Neural progenitor cell (in vitro differentiated cells): ENCODE measurements at regions not wholly inside any gene's neighbourhood (a gene's known extent, or its start where the extent isn't known, plus 50 kb on each side); places are given as distances from the start of the nearest gene placed in this dataset.

ENCODE experiments used
- DNase-seq: peaks from one replicate; pipeline ENCODE4 v3.0.0-alpha.2; 2016; ENCODE audit warnings: low spot score
- H2AFZ ChIP-seq: fragments of 200-600 bp; sonication (generic); replicated peaks from 2 replicates; pipeline ENCODE4 v1.6.1; 2016; ENCODE audit warnings: antibody characterized with exemption
- H3F3A ChIP-seq: fragments of 200-600 bp; sonication (generic); 2 replicates; pipeline ENCODE4 v1.6.1; 2016; ENCODE audit warnings: antibody characterized with exemption, low read depth
- H3K27ac ChIP-seq: fragments of 200-600 bp; sonication (generic); 2 replicates; pipeline ENCODE4 v1.5.1; 2016; ENCODE audit warnings: mild to moderate bottlenecking
- H3K27me3 ChIP-seq: fragments of 200-600 bp; sonication (generic); 2 replicates; pipeline ENCODE4 v1.6.1; 2016; ENCODE audit warnings: mild to moderate bottlenecking, moderate library complexity
- H3K36me3 ChIP-seq: fragments of 200-600 bp; sonication (generic); 2 replicates; pipeline ENCODE4 v1.5.1; 2016
- H3K4me1 ChIP-seq: fragments of 200-600 bp; sonication (generic); 2 replicates; pipeline ENCODE4 v1.6.1; 2016; ENCODE audit warnings: mixed run types
- H3K4me2 ChIP-seq: fragments of 200-600 bp; sonication (generic); 2 replicates; pipeline ENCODE4 v1.6.1; 2016
- H3K4me3 ChIP-seq: fragments of 200-600 bp; sonication (generic); 2 replicates; pipeline ENCODE4 v1.5.1; 2016
- H3K79me2 ChIP-seq: fragments of 200-600 bp; sonication (generic); 2 replicates; pipeline ENCODE4 v1.6.1; 2016; ENCODE audit warnings: low read depth
- H3K9ac ChIP-seq: fragments of 200-600 bp; sonication (generic); 2 replicates; pipeline ENCODE4 v1.6.1; 2016
- H3K9me3 ChIP-seq: fragments of 200-600 bp; sonication (generic); 2 replicates; pipeline ENCODE4 v1.5.1; 2016; ENCODE audit warnings: low read depth
- H4K20me1 ChIP-seq: fragments of 200-600 bp; sonication (generic); 2 replicates; pipeline ENCODE4 v1.6.1; 2016; ENCODE audit warnings: low read depth
- H3K27ac Mint-ChIP-seq: 3 replicates; pipeline ENCODE4 v1.8.0; 2021; ENCODE audit warnings: mixed read lengths
- H3K27me3 Mint-ChIP-seq: 2 replicates; pipeline ENCODE4 v1.8.0; 2022; ENCODE audit warnings: low read depth, mild to moderate bottlenecking, inconsistent platforms, moderate library complexity, mixed read lengths; ENCODE audit not compliant: insufficient read depth
- H3K36me3 Mint-ChIP-seq: 3 replicates; pipeline ENCODE4 v1.8.0; 2021; ENCODE audit warnings: mixed read lengths
- H3K4me1 Mint-ChIP-seq: 3 replicates; pipeline ENCODE4 v1.8.0; 2021; ENCODE audit warnings: mixed read lengths
- H3K4me3 Mint-ChIP-seq: 3 replicates; pipeline ENCODE4 v1.8.0; 2021; ENCODE audit warnings: mild to moderate bottlenecking, moderate library complexity, mixed read lengths
- H3K9me3 Mint-ChIP-seq: 3 replicates; pipeline ENCODE4 v1.8.0; 2020; ENCODE audit warnings: mixed read lengths
- EZH2 ChIP-seq: fragments of 200-600 bp; sonication (generic); IDR thresholded peaks from 2 replicates; pipeline ENCODE4 v1.6.1; 2017; ENCODE audit warnings: antibody characterized with exemption, mild to moderate bottlenecking, moderate library complexity
- EZH2phosphoT487 ChIP-seq: fragments of 200-600 bp; sonication (generic); IDR thresholded peaks from 2 replicates; pipeline ENCODE4 v1.6.1; 2017; ENCODE audit warnings: antibody characterized with exemption
- TF ChIP-seq, protein P1 (sequence below): fragments of 200-600 bp; sonication (generic); IDR thresholded peaks from 2 replicates; pipeline ENCODE4 v1.5.1; 2017; ENCODE audit warnings: antibody characterized with exemption, mild to moderate bottlenecking

DNA sequence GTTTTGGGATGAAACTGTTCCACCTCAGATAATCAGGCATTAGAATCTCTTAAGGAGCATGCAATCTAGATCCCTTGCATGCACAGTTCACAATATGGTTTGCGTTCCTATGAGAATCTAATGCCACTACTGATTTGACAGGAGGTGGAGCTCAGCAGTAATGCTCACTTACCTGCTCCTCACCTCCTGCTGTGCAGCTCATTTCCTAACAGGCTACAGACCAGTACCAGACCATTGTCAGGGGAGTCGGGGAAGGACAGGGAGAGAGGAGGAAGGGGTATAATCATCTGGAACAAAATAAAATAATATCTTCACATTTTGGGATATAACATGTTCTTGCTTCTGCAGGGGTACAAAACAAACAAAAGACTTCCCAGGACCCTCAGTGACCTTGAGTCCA is 532.0 kb upstream of the FSHR start:
- Histone ChIP-seq H4K20me1 (no peaks in the 10 kb centered on the region), H3K36me3 (no peaks in the 10 kb centered on the region), H3K9me3 (no peaks in the 10 kb centered on the region), H3K4me3 (no peak overlapping the region), H3K9ac (no peak overlapping the region), H3K4me2 (no peak overlapping the region), H3K79me2 (no peaks in the 10 kb centered on the region), H3K4me1 (no peaks in the 10 kb centered on the region), H2AFZ (no peak overlapping the region), H3K27me3 (no peaks in the 10 kb centered on the region), H3F3A (no peaks in the 10 kb centered on the region), H3K27ac (no peak overlapping the region)
- no peak for DNase-seq
- no peaks in the 10 kb centered on the region for H3K36me3 Mint-ChIP-seq
- no peak overlapping the region for H3K27ac Mint-ChIP-seq
- H3K4me1 Mint-ChIP-seq = no peaks in the 10 kb centered on the region
- no peak overlapping the region for H3K4me3 Mint-ChIP-seq
- no peaks in the 10 kb centered on the region for H3K27me3 Mint-ChIP-seq
- no peaks in the 10 kb centered on the region for H3K9me3 Mint-ChIP-seq
- TF ChIP-seq, protein P1, sequence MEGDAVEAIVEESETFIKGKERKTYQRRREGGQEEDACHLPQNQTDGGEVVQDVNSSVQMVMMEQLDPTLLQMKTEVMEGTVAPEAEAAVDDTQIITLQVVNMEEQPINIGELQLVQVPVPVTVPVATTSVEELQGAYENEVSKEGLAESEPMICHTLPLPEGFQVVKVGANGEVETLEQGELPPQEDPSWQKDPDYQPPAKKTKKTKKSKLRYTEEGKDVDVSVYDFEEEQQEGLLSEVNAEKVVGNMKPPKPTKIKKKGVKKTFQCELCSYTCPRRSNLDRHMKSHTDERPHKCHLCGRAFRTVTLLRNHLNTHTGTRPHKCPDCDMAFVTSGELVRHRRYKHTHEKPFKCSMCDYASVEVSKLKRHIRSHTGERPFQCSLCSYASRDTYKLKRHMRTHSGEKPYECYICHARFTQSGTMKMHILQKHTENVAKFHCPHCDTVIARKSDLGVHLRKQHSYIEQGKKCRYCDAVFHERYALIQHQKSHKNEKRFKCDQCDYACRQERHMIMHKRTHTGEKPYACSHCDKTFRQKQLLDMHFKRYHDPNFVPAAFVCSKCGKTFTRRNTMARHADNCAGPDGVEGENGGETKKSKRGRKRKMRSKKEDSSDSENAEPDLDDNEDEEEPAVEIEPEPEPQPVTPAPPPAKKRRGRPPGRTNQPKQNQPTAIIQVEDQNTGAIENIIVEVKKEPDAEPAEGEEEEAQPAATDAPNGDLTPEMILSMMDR = no peak
- TF ChIP-seq EZH2 (no peak), EZH2phosphoT487 (no peak)

DNA sequence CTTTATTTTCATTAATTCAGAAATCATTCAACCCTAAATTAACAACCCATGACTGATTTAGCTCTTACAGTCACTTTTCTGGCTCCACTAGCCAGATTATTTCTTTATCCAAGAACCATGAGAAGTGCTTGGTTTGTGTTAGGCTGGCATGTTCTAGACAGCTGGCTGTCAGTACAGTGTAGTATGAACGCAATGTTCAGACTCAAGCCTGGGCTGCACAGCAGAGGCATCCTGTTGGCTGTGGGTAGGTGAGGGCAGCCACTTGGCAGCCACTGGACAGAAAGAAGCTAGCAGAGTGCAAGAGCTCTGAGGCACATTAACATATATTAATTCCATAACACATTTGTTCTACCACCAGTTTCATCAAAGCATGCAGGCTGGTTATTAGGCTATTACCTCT is 522.9 kb upstream of the FSHR start:
- H3F3A ChIP-seq = no peaks in the 10 kb centered on the region

DNA sequence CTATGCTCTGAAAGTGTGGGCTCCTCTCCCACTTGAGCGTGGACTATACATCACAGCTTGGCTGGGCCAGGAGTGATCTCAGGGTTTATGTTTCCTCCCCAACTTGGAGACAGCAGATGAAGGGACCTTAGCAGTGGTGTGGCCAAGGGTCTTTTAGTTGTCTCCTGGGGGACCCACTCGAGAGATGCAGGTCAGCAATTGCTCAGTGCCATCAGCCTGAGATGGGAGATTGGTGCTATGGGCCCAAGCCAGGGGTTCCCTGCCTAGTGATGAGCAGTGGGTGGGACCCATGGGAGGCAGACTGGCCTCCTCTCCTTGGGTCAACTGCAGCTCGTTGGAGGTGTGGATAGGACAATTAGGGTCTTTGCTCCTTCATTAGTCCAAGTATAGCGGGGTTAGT is 510.5 kb upstream of the FSHR start:
- no peak for DNase-seq
- Histone ChIP-seq H2AFZ (no peak overlapping the region), H3K27me3 (no peaks in the 10 kb centered on the region), H3K4me1 (no peaks in the 10 kb centered on the region), H3K9ac (no peak overlapping the region), H3K9me3 (no peaks in the 10 kb centered on the region), H4K20me1 (no peaks in the 10 kb centered on the region), H3K27ac (no peak overlapping the region), H3K36me3 (no peaks in the 10 kb centered on the region), H3K4me2 (no peak overlapping the region), H3K4me3 (no peak overlapping the region), H3F3A (no peaks in the 10 kb centered on the region), H3K79me2 (no peaks in the 10 kb centered on the region)
- peaks cover 5% of the 10 kb centered on the region for H3K27me3 Mint-ChIP-seq
- H3K4me1 Mint-ChIP-seq = no peaks in the 10 kb centered on the region
- peaks cover 2% of the 10 kb centered on the region for H3K9me3 Mint-ChIP-seq
- TF ChIP-seq, protein P1 = no peak
- TF ChIP-seq EZH2phosphoT487 = no peak
- no peak for TF ChIP-seq EZH2
- no peak overlapping the region for H3K27ac Mint-ChIP-seq
- no peaks in the 10 kb centered on the region for H3K36me3 Mint-ChIP-seq
- no peak overlapping the region for H3K4me3 Mint-ChIP-seq

More for the DNA sequence above, 522.9 kb upstream of the FSHR start:
- H3K4me1 ChIP-seq = no peaks in the 10 kb centered on the region
- Mint-ChIP-seq H3K27me3 (peaks cover 3% of the 10 kb centered on the region), H3K4me1 (no peaks in the 10 kb centered on the region), H3K36me3 (no peaks in the 10 kb centered on the region), H3K27ac (no peak overlapping the region), H3K9me3 (no peaks in the 10 kb centered on the region), H3K4me3 (no peak overlapping the region)
- TF ChIP-seq EZH2 (no peak), EZH2phosphoT487 (no peak)
- TF ChIP-seq, protein P1 = no peak
- H2AFZ ChIP-seq = no peak overlapping the region
- no peaks in the 10 kb centered on the region for H3K27me3 ChIP-seq
- no peak overlapping the region for H3K27ac ChIP-seq
- no peaks in the 10 kb centered on the region for H3K36me3 ChIP-seq
- DNase-seq = no peak
- no peaks in the 10 kb centered on the region for H3K9me3 ChIP-seq
- no peaks in the 10 kb centered on the region for H3K79me2 ChIP-seq
- no peak overlapping the region for H3K9ac ChIP-seq
- H4K20me1 ChIP-seq = no peaks in the 10 kb centered on the region
- H3K4me2 ChIP-seq = no peak overlapping the region
- no peak overlapping the region for H3K4me3 ChIP-seq
